Natural killer cell treated with Interleukin-12 subunit alpha and Interleukin-12 subunit beta and Interleukin-15 and Interleukin-18, amount 100 ng/mL, for 72 hours (primary cell): ENCODE measurements at regions not wholly inside any gene's neighbourhood (a gene's known extent, or its start where the extent isn't known, plus 50 kb on each side); places are given as distances from the start of the nearest gene placed in this dataset.
A peak's percentile ranks its signal among the peaks of the same experiment; 100 is the strongest.

Experiments used
- ATAC-seq, 2 donors: fragments of 150-1000 bp; cut with Tn5 transposase in 1 of 2; sonication (Bioruptor Pico), chemical (Tn5 transposase) in 1 of 2; 2 replicates each; pipeline ENCODE4 v1.10.0; 2021
- DNase-seq: peaks from one replicate; pipeline ENCODE4 v3.0.0; 2022; ENCODE audit warnings: low spot score
- H3K27ac Mint-ChIP-seq, 2 donors: 1 replicate in 1 of 2; 2 replicates in 1 of 2; pipeline ENCODE4 v1.8.0; 2022; ENCODE audit warnings: mixed read lengths in 2 of 2, mild to moderate bottlenecking in 1 of 2, moderate library complexity in 1 of 2
- H3K27me3 Mint-ChIP-seq, 2 donors: 1 replicate in 1 of 2; 2 replicates in 1 of 2; pipeline ENCODE4 v1.8.0; 2022; ENCODE audit warnings: mixed read lengths in 2 of 2
- H3K36me3 Mint-ChIP-seq: one replicate; pipeline ENCODE4 v1.8.0; 2022; ENCODE audit warnings: mixed read lengths
- H3K4me1 Mint-ChIP-seq, 2 donors: 1 replicate in 1 of 2; 2 replicates in 1 of 2; pipeline ENCODE4 v1.8.0; 2022; ENCODE audit warnings: low read depth in 2 of 2, mixed read lengths in 2 of 2, mild to moderate bottlenecking in 1 of 2
- H3K4me3 Mint-ChIP-seq: one replicate; pipeline ENCODE4 v1.8.0; 2022; ENCODE audit warnings: mixed read lengths
- H3K9me3 Mint-ChIP-seq: 2 replicates; pipeline ENCODE4 v1.8.0; 2022; ENCODE audit warnings: mixed read lengths

- no peak for ATAC-seq
- Mint-ChIP-seq H3K27me3 (peaks cover 0 to 3% of the 10 kb centered on the region in 2 donors), H3K4me3 (no peak overlapping the region), H3K27ac (no peak overlapping the region), H3K4me1 (no peaks in the 10 kb centered on the region), H3K9me3 (no peaks in the 10 kb centered on the region), H3K36me3 (no peaks in the 10 kb centered on the region)
- no peak for DNase-seq
These were observed 130.0 kb upstream of the TCF21 start for GRCh38 chr6:133758815-133759335.

- no peak overlapping the region for H3K4me3 Mint-ChIP-seq
- no peak overlapping the region for H3K27ac Mint-ChIP-seq
- no peak for DNase-seq
- no peaks in the 10 kb centered on the region for H3K36me3 Mint-ChIP-seq
- no peaks in the 10 kb centered on the region for H3K4me1 Mint-ChIP-seq
- no peak for ATAC-seq
- H3K9me3 Mint-ChIP-seq: no peaks in the 10 kb centered on the region
- peaks cover 0 to 3% of the 10 kb centered on the region in 2 donors for H3K27me3 Mint-ChIP-seq
These were observed 129.4 kb upstream of the TCF21 start for GRCh38 chr6:133759524-133759923.

- ATAC-seq (no peak), DNase-seq (no peak)
- H3K4me1 Mint-ChIP-seq: no peaks in the 10 kb centered on the region
- H3K9me3 Mint-ChIP-seq: peaks cover 4% of the 10 kb centered on the region
- H3K4me3 Mint-ChIP-seq: no peak overlapping the region
- no peak overlapping the region for H3K27ac Mint-ChIP-seq
- no peaks in the 10 kb centered on the region for H3K36me3 Mint-ChIP-seq
- peaks cover 0 to 3% of the 10 kb centered on the region in 2 donors for H3K27me3 Mint-ChIP-seq
These were observed 127.2 kb upstream of the TCF21 start for GRCh38 chr6:133761706-133762105.

GRCh38 chr6:133764008-133764753 lies 124.7 kb upstream of the TCF21 start:
- H3K4me3 Mint-ChIP-seq: no peak overlapping the region
- no peaks in the 10 kb centered on the region for H3K36me3 Mint-ChIP-seq
- peaks cover 3 to 7% of the 10 kb centered on the region in 2 donors for H3K27me3 Mint-ChIP-seq
- no peak for DNase-seq
- H3K27ac Mint-ChIP-seq: no peak overlapping the region
- ATAC-seq: no peak
- H3K9me3 Mint-ChIP-seq: peaks cover 4% of the 10 kb centered on the region
- no peaks in the 10 kb centered on the region for H3K4me1 Mint-ChIP-seq

- ATAC-seq: no peak
- H3K36me3 Mint-ChIP-seq: no peaks in the 10 kb centered on the region
- no peak overlapping the region for H3K27ac Mint-ChIP-seq
- H3K9me3 Mint-ChIP-seq: peaks cover 4% of the 10 kb centered on the region
- no peaks in the 10 kb centered on the region for H3K4me1 Mint-ChIP-seq
- peaks cover 3 to 7% of the 10 kb centered on the region in 2 donors for H3K27me3 Mint-ChIP-seq
- H3K4me3 Mint-ChIP-seq: no peak overlapping the region
- no peak for DNase-seq
These were observed 124.1 kb upstream of the TCF21 start for GRCh38 chr6:133764754-133765208.

- DNase-seq (no peak), ATAC-seq (no peak)
- Mint-ChIP-seq H3K27ac (no peak overlapping the region), H3K9me3 (peaks cover 14% of the 10 kb centered on the region), H3K4me3 (no peak overlapping the region), H3K27me3 (peaks cover 3 to 19% of the 10 kb centered on the region in 2 donors), H3K36me3 (no peaks in the 10 kb centered on the region), H3K4me1 (no peaks in the 10 kb centered on the region)
These were observed 121.4 kb upstream of the TCF21 start for GRCh38 chr6:133767357-133767970.

GRCh38 chr6:133768656-133769295 lies 120.1 kb upstream of the TCF21 start:
- H3K27me3 Mint-ChIP-seq: peaks cover 0 to 19% of the 10 kb centered on the region in 2 donors
- H3K4me1 Mint-ChIP-seq: no peaks in the 10 kb centered on the region
- no peak overlapping the region for H3K4me3 Mint-ChIP-seq
- H3K9me3 Mint-ChIP-seq: peaks cover 14% of the 10 kb centered on the region
- H3K36me3 Mint-ChIP-seq: no peaks in the 10 kb centered on the region
- no peak for ATAC-seq
- no peak for DNase-seq
- no peak overlapping the region for H3K27ac Mint-ChIP-seq

- no peak overlapping the region for H3K4me3 Mint-ChIP-seq
- H3K4me1 Mint-ChIP-seq: peaks cover 0 to 5% of the 10 kb centered on the region in 2 donors
These were observed 119.5 kb upstream of the TCF21 start for GRCh38 chr6:133769463-133769862.

GRCh38 chr6:133772567-133772966 lies 116.3 kb upstream of the TCF21 start:
- ATAC-seq (no peak), DNase-seq (no peak)
- Mint-ChIP-seq H3K9me3 (peaks cover 22% of the 10 kb centered on the region), H3K27me3 (peaks cover 0 to 12% of the 10 kb centered on the region in 2 donors), H3K4me3 (no peak overlapping the region), H3K27ac (no peak overlapping the region), H3K4me1 (peaks cover 0 to 9% of the 10 kb centered on the region in 2 donors), H3K36me3 (peaks cover 6% of the 10 kb centered on the region)

More at GRCh38 chr6:133769463-133769862, 119.5 kb upstream of the TCF21 start:
- Mint-ChIP-seq H3K27me3 (peaks cover 0 to 19% of the 10 kb centered on the region in 2 donors), H3K9me3 (peaks cover 14% of the 10 kb centered on the region), H3K36me3 (peaks cover 5% of the 10 kb centered on the region), H3K27ac (no peak overlapping the region)
- ATAC-seq (no peak), DNase-seq (no peak)

- H3K27me3 Mint-ChIP-seq: peaks cover 0 to 12% of the 10 kb centered on the region in 2 donors
- H3K4me3 Mint-ChIP-seq: no peak overlapping the region
- peaks cover 0 to 9% of the 10 kb centered on the region in 2 donors for H3K4me1 Mint-ChIP-seq
- ATAC-seq (no peak), DNase-seq (no peak)
- H3K9me3 Mint-ChIP-seq: peaks cover 22% of the 10 kb centered on the region
- peaks cover 6% of the 10 kb centered on the region for H3K36me3 Mint-ChIP-seq
- H3K27ac Mint-ChIP-seq: peak overlapping the region in 1 of 2 donors; percentile 48
These were observed 115.1 kb upstream of the TCF21 start for GRCh38 chr6:133773776-133774175.

- H3K27ac Mint-ChIP-seq: peak overlapping the region in 1 of 2 donors; percentile 48
These were observed 114.6 kb upstream of the TCF21 start for GRCh38 chr6:133774356-133774755.

GRCh38 chr6:133778414-133779130 lies 110.3 kb upstream of the TCF21 start:
- no peak overlapping the region for H3K4me3 Mint-ChIP-seq
- ATAC-seq: no peak
- H3K9me3 Mint-ChIP-seq: peaks cover 11% of the 10 kb centered on the region

More at GRCh38 chr6:133774356-133774755, 114.6 kb upstream of the TCF21 start:
- peaks cover 0 to 9% of the 10 kb centered on the region in 2 donors for H3K4me1 Mint-ChIP-seq
- peaks cover 0 to 12% of the 10 kb centered on the region in 2 donors for H3K27me3 Mint-ChIP-seq
- H3K9me3 Mint-ChIP-seq: peaks cover 22% of the 10 kb centered on the region
- peak overlapping the region; percentile 20 for H3K4me3 Mint-ChIP-seq
- ATAC-seq: peak in 1 of 2 donors; percentile 65
- H3K36me3 Mint-ChIP-seq: peaks cover 6% of the 10 kb centered on the region
- DNase-seq: no peak

More at GRCh38 chr6:133778414-133779130, 110.3 kb upstream of the TCF21 start:
- DNase-seq: no peak
- peaks cover 6% of the 10 kb centered on the region for H3K36me3 Mint-ChIP-seq
- H3K4me1 Mint-ChIP-seq: peaks cover 0 to 9% of the 10 kb centered on the region in 2 donors
- no peaks in the 10 kb centered on the region for H3K27me3 Mint-ChIP-seq
- no peak overlapping the region for H3K27ac Mint-ChIP-seq
